ENCODE measurements at regions not wholly inside any gene's neighbourhood (a gene's known extent, or its start where the extent isn't known, plus 50 kb on each side); places are given as distances from the start of the nearest gene placed in this dataset.

DNA sequence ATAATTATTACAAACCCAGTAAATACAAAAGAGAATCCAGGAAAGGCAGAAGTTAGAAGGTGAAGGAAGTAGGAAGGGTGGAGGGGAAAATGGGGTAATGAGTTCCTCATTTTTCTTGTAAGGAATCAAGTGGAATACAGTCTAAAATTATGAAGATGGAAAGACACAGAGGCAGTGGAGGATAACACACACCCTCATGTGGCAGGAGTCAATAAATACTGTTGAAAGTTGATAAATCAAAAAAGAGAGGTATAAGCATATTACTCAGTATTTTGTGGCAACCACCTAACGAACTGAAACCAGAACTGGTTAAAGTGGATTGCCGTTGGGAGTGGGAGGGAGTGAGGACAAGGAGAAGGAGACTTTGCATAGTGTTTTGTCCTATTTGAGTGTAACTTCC lies 78.6 kb upstream of the SLC44A3 start:
- Mint-ChIP-seq H3K9me3 (no peaks in the 10 kb centered on the region), H3K4me1 (peaks cover 0 to 4% (median 0%) of the 10 kb centered on the region in 3 donors), H3K27me3 (peaks cover 13% of the 10 kb centered on the region), H3K27ac (no peak overlapping the region), H3K36me3 (peaks cover 4% of the 10 kb centered on the region), H3K4me3 (no peak overlapping the region)

DNA sequence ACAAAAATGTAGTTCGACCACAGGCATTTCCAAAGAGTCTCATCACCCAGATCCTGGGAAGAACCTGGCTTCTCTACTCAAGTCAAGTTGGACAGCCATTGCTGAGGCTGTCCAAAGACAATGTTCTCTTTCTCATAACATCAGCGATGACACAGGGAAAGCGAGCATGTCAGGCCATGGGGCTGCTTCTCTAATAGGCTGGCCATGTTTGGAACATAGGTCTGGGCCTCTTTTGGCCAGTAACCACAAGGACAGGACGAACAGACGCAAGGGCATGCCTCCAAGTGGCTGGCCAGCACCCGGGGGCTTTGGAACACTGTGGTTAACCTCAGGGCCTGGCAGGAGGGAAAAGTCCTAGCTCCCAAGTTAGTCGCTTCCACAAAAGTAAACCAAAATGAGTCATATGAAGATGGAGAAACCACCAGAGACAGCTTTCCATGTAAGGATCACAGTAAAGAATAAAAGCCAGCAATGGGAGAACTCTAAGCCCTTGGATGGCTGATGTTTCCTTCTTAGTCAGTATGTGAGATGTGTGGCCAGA lies 80.6 kb upstream of the SLC44A3 start:
- Mint-ChIP-seq H3K36me3 (no peaks in the 10 kb centered on the region), H3K4me3 (no peak overlapping the region), H3K9me3 (no peaks in the 10 kb centered on the region), H3K4me1 (peaks cover 0 to 4% (median 0%) of the 10 kb centered on the region in 3 donors), H3K27me3 (peaks cover 17% of the 10 kb centered on the region), H3K27ac (no peak overlapping the region)

DNA sequence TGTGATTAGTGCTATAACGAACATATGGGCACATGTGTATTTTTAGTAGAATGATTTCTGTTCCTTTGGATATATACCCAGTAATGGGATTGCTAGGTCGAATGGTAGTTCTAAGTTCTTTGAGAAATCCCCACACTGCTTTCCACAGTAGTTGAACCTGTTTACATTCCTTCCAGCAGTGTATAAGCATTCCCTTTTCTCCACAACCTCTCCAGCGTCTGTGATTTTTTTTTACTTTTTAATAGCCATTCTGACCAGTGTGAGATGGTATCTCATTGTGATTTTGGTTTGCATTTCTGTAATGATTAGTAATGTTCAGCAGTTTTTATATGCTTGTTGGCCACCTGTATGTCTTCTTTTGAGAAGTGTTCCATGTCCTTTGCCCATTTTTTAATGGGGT lies 81.8 kb upstream of the SLC44A3 start:
- Mint-ChIP-seq H3K9me3 (no peaks in the 10 kb centered on the region), H3K27ac (no peak overlapping the region), H3K4me1 (peaks cover 0 to 4% (median 0%) of the 10 kb centered on the region in 3 donors), H3K27me3 (peaks cover 19% of the 10 kb centered on the region), H3K4me3 (no peak overlapping the region), H3K36me3 (no peaks in the 10 kb centered on the region)

DNA sequence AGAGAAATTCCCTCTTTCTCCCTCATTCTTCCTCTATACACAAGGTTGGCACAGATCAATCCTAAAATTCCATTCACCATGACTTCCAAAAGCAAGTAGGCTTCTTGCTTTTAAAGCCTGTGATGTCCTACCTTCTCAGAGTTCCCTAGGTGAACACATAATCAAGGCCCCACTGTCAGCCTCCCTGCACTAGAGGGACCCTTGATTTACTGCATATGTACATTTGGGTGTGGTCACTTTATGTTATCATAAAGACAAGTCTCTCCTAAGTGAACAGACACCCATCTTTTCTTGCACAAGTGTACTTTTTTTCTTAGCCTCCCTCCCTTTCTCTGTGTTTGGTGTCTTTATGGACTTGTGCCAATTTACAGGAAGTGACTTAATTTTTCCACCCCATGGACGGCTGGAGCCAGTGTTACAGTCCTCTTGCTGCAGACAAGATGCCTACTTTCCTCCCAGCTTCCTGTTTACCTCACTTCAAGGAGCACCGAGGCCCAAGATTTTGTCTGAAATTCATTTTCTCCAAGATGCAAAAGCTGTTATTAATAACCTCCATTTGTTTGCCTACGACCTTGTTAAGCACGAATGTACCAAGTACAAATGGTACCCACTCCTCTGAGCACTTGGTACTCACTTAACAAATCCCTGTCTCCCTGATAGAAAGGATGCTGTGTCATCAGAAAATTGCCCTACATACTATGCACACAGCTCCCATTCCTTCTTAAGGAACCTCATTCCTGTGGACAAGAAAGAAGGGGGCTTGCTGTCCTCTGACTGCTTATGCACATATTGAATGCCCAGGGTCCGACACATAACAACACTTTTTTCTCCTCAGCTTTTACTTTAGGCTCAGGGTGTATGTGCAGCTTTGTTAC lies 82.8 kb upstream of the SLC44A3 start:
- Mint-ChIP-seq H3K9me3 (no peaks in the 10 kb centered on the region), H3K4me3 (no peak overlapping the region), H3K27ac (no peak overlapping the region), H3K4me1 (peaks cover 0 to 4% (median 0%) of the 10 kb centered on the region in 3 donors), H3K27me3 (peaks cover 21% of the 10 kb centered on the region), H3K36me3 (no peaks in the 10 kb centered on the region)

DNA sequence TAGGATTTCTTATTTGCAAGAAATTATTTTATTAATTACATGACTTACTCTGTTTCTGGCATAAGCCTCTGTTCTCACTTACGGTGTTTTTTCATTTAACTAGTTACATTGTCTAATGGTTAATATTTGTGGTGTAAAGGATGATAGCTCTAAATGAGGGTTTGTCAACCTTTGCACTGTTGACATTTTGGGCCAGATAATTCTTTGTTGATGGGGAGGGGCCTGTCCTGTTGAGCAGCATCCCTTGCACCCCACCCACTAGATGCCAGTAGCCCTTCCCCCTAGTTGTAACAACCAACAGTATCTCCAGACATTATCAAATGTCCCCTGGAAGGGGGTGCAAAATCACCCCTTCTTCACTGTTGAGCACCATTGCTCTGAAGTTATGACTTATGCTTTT lies 83.6 kb upstream of the SLC44A3 start:
- Mint-ChIP-seq H3K4me3 (no peak overlapping the region), H3K27ac (no peak overlapping the region), H3K4me1 (peaks cover 0 to 2% (median 2%) of the 10 kb centered on the region in 3 donors), H3K9me3 (peaks cover 0 to 2% (median 0%) of the 10 kb centered on the region in 3 donors), H3K27me3 (peaks cover 21% of the 10 kb centered on the region), H3K36me3 (no peaks in the 10 kb centered on the region)

DNA sequence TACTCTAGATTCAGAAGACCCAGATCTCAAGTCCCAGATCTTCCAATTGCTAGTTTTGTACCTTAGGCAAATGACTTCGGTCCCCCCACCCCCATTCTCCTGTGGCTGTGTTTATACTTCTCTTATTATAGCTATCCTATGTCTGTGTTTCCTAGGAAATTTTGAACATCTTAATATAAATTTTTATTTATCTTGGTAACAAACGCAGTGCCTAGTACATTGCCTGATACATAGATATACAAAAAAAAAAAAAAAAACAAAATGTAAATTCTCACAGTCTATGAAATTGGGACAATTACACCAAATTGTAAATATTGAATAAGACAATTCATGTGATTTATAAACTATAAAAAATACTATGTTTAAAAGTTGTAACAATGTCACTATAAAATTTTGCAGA lies 84.1 kb upstream of the SLC44A3 start:
- Mint-ChIP-seq H3K4me3 (no peak overlapping the region), H3K36me3 (no peaks in the 10 kb centered on the region), H3K27me3 (peaks cover 21% of the 10 kb centered on the region), H3K9me3 (peaks cover 0 to 2% (median 0%) of the 10 kb centered on the region in 3 donors), H3K4me1 (peaks cover 0 to 2% (median 0%) of the 10 kb centered on the region in 3 donors), H3K27ac (no peak overlapping the region)

DNA sequence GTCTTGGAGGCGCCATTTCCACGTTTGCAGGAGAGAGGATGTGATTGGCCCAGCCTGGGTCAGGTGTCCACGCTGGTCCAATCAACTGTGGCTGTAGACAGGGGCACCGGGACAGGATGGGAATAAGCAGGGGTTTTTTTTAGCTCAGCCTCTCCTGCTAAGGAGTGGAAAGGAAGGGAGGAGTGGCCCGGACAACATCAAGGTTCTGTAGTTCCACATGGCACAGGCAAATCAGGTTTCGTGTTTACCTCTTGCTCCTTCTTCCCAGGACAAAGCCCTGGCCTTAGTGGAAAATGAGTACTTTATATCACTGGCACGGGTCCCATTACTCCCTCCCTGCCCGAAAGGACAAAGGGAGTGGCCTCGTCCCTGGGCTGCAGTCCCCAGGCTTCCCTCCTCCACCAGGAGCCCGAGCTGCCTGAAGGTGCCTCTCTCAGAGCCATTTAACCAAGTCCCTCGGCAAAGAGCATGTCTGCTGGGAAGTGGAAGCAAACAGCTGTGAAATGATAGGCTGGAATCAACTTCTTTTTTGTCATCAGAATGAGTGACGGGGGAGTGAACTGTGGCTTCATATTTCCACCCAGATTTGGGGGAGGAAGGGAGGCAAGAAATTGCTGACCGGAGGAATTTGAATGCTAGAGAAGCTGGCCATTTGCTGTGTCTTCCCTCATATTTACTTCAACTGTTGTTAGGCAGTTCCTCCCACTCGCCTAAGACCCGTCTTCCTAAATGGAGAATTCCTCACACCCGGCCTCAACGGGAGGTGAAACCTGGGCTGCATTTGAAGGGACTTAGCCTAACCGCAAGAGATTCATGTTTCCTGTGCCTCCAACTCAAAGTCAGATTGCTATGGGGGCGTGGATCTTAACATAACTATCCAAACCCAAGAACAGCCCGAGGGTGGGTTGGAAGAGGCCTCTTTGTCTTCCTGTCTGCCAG lies 84.9 kb upstream of the SLC44A3 start:
- Mint-ChIP-seq H3K4me3 (no peak overlapping the region), H3K27me3 (peaks cover 21% of the 10 kb centered on the region), H3K9me3 (peaks cover 0 to 2% (median 0%) of the 10 kb centered on the region in 3 donors), H3K27ac (no peak overlapping the region), H3K36me3 (no peaks in the 10 kb centered on the region), H3K4me1 (peaks cover 0 to 2% (median 0%) of the 10 kb centered on the region in 3 donors)

DNA sequence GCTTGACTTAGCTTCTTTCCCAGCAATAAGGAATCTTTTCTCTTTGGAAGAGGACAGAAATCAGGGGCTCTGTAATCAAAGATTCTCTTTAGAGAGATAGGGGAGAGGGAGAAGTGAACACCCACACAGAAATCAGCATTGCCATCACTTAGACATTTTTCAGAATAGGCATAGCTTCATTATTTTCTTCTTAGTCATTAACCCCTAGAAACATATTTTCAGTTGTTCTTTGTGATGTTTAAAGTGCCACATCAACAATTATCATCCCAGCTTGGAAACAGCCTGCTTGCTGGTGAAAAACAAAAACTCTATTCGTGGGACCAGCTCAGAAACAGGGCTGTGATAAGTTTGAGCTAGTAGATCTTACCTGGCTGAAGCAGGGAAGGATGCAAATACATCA lies 88.3 kb upstream of the SLC44A3 start:
- Mint-ChIP-seq H3K27me3 (peaks cover 10% of the 10 kb centered on the region), H3K4me3 (no peak overlapping the region), H3K9me3 (peaks cover 0 to 4% (median 2%) of the 10 kb centered on the region in 3 donors), H3K36me3 (no peaks in the 10 kb centered on the region), H3K27ac (no peak overlapping the region), H3K4me1 (peaks cover 0 to 2% (median 0%) of the 10 kb centered on the region in 3 donors)

DNA sequence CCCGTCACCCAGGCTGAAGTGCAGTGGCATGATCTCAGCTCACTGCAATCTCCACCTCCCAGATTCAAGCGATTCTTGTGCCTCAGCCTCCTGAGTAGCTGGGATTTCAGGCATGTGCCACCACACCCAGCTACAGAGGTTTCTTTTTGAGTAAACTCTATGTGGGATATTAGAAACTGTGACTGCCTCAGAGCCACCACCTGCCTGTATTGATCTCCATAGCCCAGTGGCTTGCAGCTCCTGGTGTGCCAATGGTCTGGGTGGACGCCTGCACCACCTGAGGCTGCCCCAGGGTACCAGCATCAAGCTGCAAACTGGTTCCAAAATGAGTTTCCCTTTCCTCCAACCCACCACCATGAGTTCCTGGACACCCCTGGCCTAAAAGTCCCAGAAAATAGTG lies 89.7 kb upstream of the SLC44A3 start:
- no peak overlapping the region for H3K27ac Mint-ChIP-seq
- H3K4me1 Mint-ChIP-seq: peaks cover 0 to 2% (median 0%) of the 10 kb centered on the region in 3 donors
- H3K27me3 Mint-ChIP-seq: peaks cover 10% of the 10 kb centered on the region
- H3K36me3 Mint-ChIP-seq: no peaks in the 10 kb centered on the region
- H3K9me3 Mint-ChIP-seq: peaks cover 0 to 4% (median 2%) of the 10 kb centered on the region in 3 donors
- no peak overlapping the region for H3K4me3 Mint-ChIP-seq

DNA sequence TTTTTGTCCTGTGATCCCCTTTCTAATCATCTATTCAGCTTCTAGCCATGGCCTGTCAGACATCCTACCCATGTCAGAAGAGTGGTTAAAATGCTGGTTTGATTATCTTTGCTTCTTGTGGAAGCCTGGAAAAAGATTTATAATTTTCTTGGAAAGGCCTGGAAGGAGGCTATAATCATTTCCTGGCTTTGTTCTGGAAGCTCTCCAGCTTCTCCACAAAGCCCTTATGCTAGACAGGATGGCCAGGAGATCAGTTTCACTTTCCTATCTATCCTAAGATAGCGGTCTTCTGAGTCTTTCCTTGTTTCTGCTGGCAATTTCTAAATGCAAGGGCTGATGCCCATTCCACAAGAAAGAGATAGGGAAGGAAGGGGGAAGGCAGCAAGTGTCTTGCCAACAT lies 90.9 kb upstream of the SLC44A3 start:
- Mint-ChIP-seq H3K4me3 (no peak overlapping the region), H3K27me3 (peaks cover 4% of the 10 kb centered on the region), H3K9me3 (peaks cover 0 to 4% (median 2%) of the 10 kb centered on the region in 3 donors), H3K4me1 (peaks cover 0 to 2% (median 0%) of the 10 kb centered on the region in 3 donors), H3K27ac (no peak overlapping the region), H3K36me3 (peaks cover 2% of the 10 kb centered on the region)

DNA sequence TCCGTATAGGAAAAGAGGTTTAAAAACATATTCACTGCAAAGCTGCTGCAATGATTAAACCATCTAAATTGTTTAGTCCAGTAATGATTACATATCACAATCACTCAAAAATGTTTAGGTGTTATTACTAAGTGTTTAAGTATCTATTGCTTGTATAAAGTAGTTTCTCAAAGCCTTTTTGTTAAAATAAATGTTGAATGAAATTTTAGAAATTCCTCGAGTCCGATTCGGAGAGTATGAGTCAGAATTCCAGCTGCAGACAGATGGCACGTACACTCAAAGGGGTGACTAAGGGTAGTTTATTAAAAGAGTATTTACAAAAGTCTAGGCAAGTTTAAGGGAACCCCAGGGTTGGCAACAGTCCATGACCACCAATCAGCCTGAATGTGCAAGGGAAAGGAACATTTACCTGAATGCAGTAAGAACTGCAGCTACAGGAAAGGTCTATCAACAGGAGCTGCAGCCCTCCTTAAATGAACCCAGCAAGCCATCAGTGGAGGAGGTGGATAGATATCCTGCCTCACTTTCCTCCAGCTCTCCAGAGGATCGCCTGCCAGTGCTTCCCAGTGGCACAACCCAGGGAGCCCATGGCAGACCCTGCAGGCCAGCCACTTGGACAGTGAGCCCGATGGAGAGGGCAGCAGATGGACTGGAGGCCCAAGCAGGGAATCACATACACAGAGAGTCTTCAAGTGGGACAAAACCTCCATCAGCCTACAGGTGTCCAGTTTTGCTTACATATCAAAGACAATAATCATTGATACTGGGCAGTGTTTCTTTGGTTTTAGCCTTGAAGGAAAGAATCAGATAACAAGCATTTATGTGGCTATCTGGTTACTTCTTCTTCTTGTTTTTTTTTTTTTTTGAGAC lies 92.1 kb upstream of the SLC44A3 start:
- Mint-ChIP-seq H3K27ac (no peak overlapping the region), H3K4me1 (peaks cover 0 to 2% (median 0%) of the 10 kb centered on the region in 3 donors), H3K27me3 (peaks cover 3% of the 10 kb centered on the region), H3K36me3 (peaks cover 2% of the 10 kb centered on the region), H3K9me3 (peaks cover 0 to 4% (median 2%) of the 10 kb centered on the region in 3 donors), H3K4me3 (no peak overlapping the region)

DNA sequence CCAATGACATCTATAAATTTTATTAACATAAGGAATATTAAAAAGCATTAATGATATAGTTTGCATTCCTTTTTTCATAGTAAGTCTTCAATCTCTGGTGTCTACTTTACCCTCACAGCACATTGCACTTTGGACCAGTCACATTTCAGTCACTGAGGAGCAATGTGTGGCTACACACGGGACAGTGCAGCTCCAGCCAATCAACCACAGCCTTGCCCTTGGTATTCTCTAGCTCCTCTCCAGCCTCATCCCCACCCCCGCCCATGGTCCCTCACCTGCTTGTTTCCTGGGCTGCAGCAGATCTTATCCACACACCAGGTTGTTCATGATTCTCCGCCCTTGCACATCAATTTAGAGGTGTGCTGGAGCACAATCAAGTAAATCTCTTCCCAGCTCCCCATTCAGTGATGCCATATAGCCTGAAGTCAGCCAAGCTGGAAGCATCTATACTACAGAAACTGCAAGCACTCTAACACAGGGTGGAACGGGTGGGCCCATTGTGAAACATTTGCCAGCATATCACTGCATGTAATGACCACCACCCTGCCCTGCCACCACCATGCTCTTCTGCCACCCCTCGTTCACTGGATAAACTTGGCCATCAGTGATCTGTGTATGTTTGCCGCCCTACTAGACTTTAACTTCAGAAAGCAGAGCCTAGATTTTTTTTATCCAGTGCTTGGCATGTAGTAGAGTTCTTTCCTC lies 93.0 kb upstream of the SLC44A3 start:
- Mint-ChIP-seq H3K4me3 (no peak overlapping the region), H3K4me1 (peaks cover 0 to 3% (median 2%) of the 10 kb centered on the region in 3 donors), H3K27me3 (peaks cover 2% of the 10 kb centered on the region)

DNA sequence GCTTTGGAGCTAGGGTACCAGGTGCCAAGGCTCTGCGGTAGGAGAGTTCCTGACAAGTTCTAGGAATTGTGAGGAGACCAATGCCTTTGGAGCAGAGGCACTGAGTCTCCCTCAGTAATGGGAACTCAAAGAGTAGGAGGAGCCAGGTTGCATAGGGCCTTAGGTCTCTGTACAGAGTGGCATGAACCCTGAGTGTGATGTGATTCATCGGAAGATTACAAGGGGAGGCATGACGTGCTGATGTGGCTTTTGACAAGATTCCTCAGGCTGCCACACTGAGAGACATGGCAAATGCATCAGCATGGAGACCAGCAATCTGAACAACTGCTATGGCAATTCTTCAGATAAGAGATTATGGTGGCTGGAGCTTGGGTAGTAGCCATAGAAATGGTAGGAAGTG lies 94.6 kb upstream of the SLC44A3 start:
- Mint-ChIP-seq H3K4me1 (peaks cover 6 to 9% (median 8%) of the 10 kb centered on the region in 3 donors), H3K27me3 (peaks cover 2% of the 10 kb centered on the region), H3K27ac (no peak overlapping the region), H3K9me3 (peaks cover 0 to 2% (median 2%) of the 10 kb centered on the region in 3 donors), H3K4me3 (no peak overlapping the region), H3K36me3 (peaks cover 2% of the 10 kb centered on the region)

More for the DNA sequence above, 93.0 kb upstream of the SLC44A3 start:
- Mint-ChIP-seq H3K9me3 (peaks cover 0 to 2% (median 2%) of the 10 kb centered on the region in 3 donors), H3K36me3 (peaks cover 2% of the 10 kb centered on the region), H3K27ac (no peak overlapping the region)

All from IgD-negative memory B cell (primary cell).